NCI-H82 treated with DMSO at 0.1 percent for 48 hours (cell line): ENCODE measurements at regions not wholly inside any gene's neighbourhood (a gene's known extent, or its start where the extent isn't known, plus 50 kb on each side); places are given as distances from the start of the nearest gene placed in this dataset.
"Not testable (repeated sequence)": the region's sequence is repeated elsewhere in the genome, so short reads cannot be mapped to it uniquely, and the experiment has no call there.

Source experiments
- DNase-seq: peaks from one replicate; lab custom pipeline; 2025; ENCODE audit not compliant: unreplicated experiment; lab: John Stamatoyannopoulos, UW

DNA sequence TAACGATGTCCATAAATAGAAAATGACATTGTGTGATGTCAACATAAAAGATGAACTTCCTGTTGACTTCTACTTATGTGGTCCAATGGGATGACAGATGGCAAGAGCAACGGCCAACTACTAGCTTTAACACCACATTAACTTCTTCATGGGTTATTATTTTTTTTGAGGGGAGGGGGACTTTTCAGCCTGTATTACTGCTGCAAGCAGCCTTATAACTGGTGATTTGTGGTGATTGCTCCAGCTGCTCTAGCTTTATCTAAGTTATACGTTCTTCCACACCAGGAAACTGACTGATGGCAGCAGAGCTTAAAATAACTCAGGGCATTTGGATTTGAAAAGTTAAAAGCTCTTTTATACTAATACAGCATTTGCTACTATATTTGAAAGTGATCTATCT, 228.8 kb upstream of the B3GALT2 start:
- no peak for DNase-seq

- no peak for DNase-seq
These were observed 227.0 kb upstream of the B3GALT2 start for GRCh38 chr1:193413376-193413775.

DNA sequence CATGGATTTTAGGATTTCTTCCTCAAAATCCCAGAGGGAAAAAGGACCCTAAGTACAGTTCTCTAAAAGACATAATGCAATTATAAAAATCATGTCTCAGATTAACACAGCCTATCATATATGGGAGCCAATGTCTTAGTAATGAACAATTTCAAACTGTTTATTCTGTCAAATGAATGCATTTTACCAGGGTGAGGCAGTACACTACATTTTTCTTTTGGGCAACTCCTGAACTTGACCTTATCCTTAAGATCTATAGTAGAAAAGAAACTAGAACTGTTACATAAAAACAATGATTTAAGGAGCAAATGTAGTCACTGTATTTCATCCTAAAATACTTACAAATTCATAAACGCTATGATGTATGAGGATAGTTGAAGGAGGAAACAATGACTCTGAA, 226.3 kb upstream of the B3GALT2 start:
- no peak for DNase-seq

DNA sequence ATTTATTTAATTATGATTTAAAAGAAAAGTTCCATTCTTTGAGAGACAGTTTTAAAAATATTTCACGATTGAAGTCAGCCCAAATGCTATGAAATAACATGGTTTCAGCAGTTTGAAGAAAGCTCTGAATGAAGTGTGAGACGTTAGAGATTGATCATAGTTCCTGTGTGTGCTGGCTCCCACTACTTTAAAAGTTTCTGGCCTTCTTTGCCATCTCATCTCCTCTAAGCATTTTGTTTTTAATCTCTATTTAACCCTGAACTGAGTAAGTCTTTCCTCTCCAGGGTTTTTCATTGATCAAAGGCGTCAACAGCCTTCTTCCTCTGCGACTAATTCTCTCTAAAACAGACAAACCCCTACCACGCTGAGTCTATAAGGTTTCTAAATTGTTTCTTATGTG, 225.3 kb upstream of the B3GALT2 start:
- DNase-seq = no peak

DNA sequence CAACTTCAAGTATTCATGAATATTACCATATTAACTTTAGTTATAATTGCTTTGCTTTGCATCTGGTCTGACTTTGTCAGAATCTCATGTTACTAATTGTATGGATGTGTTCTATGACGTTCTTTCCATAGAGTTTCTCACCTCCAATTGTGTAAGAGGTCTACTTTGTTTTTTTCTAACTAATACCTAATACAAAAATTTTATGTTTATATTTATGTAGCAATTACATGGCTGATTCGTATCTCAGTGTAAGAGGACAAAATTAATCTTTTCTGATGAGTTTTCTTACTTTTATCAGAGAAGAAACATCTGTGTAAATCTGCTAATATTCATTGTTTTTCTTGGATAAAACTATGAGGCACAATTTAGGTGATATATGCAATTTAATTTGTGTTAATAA, 224.8 kb upstream of the B3GALT2 start:
- DNase-seq = no peak

DNA sequence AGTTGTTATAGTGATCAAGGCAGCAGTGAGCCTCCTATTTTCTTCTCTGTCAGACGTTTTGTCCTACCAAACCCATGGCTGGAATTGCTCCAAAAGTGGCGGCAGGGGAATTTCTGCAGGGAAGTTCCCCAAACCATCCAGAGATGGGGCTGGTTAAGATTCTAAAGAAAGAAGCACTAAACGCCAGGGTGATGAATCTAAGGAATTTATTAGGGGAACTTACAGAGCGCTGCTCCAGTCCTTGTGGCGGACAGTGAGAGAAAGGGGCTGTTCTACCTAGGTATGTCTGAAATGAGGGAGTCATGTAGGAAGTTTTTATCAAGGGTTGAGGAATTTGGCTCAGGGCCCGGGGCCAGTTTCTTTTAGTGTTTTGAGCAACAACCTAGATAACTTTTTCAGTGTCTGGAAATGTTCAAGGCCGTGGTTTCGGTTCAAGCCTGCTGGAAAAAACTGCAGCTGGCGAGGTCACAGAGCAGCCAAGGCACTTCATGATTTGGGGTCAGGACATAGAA, 222.4 kb upstream of the B3GALT2 start:
- DNase-seq = no peak

DNA sequence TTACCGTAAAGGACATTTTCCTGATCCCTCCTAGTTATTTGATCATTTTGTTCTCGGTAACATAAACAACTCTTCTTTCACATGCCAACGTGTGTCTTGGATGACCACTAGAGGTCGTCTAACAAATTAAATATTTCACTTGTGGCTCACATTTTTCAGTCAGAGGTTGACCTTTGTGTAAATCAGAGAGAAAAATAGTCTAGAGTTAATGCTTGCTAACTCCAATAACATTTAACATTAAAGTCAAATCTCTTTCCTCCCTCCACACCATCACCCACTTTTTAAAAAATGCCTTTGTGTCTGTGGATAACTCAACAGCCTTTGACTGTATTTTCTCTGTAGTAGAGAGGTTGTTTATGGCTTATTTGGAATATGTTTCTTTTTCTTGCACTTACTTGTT, 220.5 kb upstream of the B3GALT2 start:
- DNase-seq = peak; percentile 36

DNA sequence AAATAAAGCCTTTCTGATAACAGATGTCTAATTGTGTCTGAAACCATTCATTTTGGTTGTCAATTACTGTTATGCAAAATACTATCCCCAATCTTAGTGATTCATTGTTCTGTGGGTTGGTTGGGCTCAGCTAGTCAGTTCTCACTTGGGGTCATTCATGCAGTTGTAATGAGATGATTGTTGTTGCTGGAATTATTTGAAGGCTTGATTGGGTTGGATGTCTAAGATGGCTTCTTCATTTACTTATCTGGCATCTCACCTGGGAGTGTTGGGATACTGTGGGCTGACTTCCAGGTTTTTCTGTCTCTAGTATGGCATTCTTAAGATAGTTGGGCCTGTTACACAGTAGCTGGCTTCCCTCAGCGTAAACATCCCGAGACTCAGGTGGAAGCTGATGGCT, 217.8 kb upstream of the B3GALT2 start:
- no peak for DNase-seq

DNA sequence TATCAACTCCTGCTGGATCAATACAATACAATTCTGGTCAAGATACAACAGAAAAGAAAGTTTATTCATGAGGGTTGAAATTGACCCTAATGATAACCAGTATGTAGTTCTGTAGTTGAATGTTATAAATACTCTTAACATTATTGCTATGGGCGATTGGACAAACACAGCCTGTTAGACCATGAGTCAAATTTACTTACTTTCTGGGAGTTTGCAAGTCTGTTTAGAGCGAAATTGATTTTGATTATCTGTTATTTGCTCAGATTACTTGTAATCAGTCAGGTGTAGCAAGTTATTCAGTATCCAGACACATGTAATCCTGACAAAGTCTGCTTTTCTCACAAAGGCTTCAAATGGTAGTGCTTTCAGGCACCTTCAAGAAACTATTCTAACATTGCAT, 216.6 kb upstream of the B3GALT2 start:
- no peak for DNase-seq

- no peak for DNase-seq
These were observed 215.6 kb upstream of the B3GALT2 start for GRCh38 chr1:193402037-193402436.

DNA sequence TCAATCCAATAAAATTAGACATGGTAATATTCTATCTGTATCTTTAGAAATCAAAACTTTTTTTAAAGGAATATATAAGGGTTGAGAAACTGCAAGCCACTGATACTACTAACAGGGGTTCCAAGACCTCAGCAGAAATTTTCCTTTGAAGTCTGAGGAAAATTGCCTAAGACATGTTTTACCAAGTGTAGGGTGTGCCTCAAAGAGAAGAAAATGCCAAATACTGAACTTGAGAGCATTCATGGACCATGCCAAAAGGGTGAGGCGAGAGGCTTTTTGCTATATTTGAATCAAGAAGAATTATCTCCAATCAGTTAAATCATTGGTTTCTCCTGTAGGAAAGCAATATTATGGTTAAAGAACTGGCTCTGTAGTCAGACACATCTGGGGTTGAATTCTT, 207.9 kb upstream of the B3GALT2 start:
- no peak for DNase-seq

DNA sequence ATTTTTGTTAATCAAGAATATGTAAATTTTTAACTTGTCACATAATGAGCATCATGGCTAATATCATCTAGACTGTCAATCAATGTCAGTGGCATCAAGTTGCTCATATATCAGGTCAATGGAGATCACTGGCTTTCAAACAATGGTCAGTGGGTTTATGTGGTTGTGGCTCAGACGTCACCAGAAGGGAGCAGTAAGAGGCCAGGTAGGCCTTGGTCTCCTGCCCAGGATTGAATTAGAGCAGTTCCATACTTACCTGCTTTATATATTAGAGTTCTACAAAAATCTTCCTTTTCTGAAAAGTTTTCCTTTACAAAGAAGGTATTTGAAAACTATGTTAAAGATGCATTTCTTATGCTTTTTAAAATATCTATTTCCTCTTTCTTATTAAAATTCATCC, 206.3 kb upstream of the B3GALT2 start:
- no peak for DNase-seq

- DNase-seq = no peak
These were observed 202.3 kb upstream of the B3GALT2 start for GRCh38 chr1:193388683-193389082.

DNA sequence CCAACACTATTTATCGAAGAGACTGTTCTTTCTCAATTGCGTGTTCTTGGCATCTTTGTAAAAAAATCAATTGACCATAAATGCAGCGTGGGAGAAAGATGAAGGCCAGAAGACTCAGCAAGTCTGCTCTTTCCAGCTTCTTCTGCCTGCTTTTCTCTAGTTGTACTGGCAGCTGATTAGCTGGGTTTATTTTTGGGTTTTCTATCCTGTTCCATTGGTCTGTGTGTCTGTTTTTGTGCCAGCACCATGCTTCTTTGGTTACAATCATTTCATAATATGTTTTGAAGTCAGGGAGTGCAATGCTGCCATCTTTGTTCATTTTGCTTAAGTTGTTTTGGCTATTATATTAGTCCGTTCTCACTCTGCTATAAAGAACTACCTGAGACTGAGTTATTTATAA, 201.8 kb upstream of the B3GALT2 start:
- DNase-seq = no peak

GRCh38 chr1:193387406-193387805, 201.0 kb upstream of the B3GALT2 start:
- DNase-seq = no peak

- not testable (repeated sequence) for DNase-seq
These were observed 192.0 kb upstream of the B3GALT2 start for GRCh38 chr1:193378451-193378850.

GRCh38 chr1:193377472-193377871, 191.1 kb upstream of the B3GALT2 start:
- no peak for DNase-seq

DNA sequence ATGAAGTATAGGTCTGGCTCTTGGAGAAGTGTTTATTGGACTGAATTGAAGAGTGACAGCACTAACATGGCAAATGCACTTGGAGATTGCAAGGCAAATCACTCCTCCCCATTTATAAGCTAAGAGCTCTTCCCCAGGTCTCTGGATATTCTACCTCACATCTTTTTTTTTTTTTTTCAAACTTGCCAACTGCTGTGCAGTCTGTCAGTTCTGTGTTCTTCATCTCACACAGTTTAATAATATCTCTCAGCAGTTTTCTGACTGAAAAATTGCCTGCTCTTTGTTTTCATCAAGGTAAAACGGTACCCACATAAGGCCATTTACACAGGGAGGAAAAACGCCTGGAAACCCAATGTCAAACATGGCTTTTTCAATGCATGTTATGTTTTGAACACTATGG, 186.1 kb upstream of the B3GALT2 start:
- no peak for DNase-seq

GRCh38 chr1:193368302-193368701, 181.9 kb upstream of the B3GALT2 start:
- DNase-seq = no peak

GRCh38 chr1:193367863-193368262, 181.4 kb upstream of the B3GALT2 start:
- no peak for DNase-seq

- no peak for DNase-seq
These were observed 180.5 kb upstream of the B3GALT2 start for GRCh38 chr1:193366764-193367507.

DNA sequence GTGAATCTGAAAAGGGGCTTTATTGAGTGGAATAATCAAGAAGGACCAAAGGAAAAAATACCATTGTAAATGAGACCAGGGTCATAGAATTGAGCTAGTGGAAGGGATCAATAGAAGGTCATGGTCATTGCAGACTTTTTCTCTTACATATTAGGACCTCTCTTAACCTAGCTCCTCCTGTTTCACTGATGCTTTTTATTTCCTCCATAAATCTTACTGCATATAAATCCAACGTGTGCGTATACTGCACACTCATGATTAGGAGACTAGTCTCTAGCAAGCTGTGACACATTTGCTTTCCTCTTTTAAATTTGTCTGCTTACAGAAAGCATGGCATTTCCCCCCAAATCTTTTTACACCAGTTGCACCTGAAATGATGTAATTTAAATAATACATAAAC, 179.6 kb upstream of the B3GALT2 start:
- no peak for DNase-seq

- DNase-seq = no peak
These were observed 173.2 kb upstream of the B3GALT2 start for GRCh38 chr1:193359631-193360030.
